ENCODE measurements at regions not wholly inside any gene's neighbourhood (a gene's known extent, or its start where the extent isn't known, plus 50 kb on each side); places are given as distances from the start of the nearest gene placed in this dataset.

DNA sequence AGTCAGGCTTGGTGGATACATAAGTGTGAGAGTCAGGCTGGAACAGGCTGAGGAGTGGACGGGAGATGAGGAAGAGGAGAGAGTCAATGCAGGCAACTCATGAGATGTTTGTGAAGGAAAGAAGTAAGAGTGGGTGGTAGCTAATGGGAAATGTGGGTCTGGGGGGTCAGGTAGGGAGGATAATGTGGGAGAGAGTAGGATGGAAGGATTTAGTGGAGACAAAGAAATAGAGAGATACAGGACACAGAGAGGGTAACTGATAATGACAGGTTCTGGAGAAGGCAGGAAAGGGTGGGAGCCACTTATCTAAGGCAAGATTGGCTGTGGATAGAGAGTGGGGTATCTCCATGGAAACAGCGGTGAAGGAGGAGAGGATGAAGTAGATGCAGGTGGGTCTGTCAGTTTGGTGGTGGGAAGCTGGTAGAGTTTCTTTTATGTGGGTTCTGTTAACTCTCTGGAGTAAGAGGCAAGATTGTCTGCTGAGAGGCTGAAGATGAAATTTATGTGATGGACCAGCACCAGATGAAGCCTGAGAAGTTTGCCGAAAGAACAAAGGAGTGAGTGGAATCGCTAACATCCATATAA lies 190.6 kb upstream of the SPRED2 start:
- 81 to 89% methylated on average over 4 of the region's 4 CpGs for WGBS, 2 donors
- no peaks in the 10 kb centered on the region for H3K4me1 ChIP-seq
- H3K27me3 ChIP-seq, result no peaks in the 10 kb centered on the region
- no peak for DNase-seq
- intact Hi-C loops (cut with DNase I; ENCODE audit: low total_unique reads), result no loop called here
- no peak overlapping the region for H3K27ac ChIP-seq
- TF ChIP-seq, protein P1, sequence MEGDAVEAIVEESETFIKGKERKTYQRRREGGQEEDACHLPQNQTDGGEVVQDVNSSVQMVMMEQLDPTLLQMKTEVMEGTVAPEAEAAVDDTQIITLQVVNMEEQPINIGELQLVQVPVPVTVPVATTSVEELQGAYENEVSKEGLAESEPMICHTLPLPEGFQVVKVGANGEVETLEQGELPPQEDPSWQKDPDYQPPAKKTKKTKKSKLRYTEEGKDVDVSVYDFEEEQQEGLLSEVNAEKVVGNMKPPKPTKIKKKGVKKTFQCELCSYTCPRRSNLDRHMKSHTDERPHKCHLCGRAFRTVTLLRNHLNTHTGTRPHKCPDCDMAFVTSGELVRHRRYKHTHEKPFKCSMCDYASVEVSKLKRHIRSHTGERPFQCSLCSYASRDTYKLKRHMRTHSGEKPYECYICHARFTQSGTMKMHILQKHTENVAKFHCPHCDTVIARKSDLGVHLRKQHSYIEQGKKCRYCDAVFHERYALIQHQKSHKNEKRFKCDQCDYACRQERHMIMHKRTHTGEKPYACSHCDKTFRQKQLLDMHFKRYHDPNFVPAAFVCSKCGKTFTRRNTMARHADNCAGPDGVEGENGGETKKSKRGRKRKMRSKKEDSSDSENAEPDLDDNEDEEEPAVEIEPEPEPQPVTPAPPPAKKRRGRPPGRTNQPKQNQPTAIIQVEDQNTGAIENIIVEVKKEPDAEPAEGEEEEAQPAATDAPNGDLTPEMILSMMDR (IDR thresholded peaks at IDR 0.05), result no peak
- TF ChIP-seq POLR2A (IDR thresholded peaks at IDR 0.05), result no peak
- H3K36me3 ChIP-seq (ENCODE audit: low read depth, missing control alignments), result no peaks in the 10 kb centered on the region
- H3K4me3 ChIP-seq, result no peak overlapping the region
- no peaks in the 10 kb centered on the region for H3K9me3 ChIP-seq

DNA sequence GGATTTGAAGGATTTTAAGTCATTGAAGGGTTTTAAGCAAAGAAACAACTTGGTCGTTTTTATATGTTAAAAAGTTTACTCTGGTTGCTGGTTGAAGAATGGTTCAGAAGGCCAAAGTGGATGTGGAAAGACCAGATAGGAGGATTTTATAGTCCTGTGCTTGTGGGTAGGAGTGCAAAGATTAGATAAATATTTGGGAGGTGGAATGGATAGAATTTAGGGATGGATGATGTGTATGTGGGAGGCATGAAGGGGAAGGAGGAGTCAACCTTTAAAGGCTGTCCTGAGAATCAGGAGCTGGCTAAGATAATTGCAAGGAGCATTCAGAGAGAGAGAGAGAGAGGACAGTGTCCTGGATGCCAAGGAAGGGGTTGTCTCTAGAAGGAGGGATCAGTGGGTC lies 190.1 kb upstream of the SPRED2 start:
- 28 to 40% methylated on average over 1 of the region's 1 CpG for WGBS, 2 donors
- intact Hi-C loops (cut with DNase I; ENCODE audit: low total_unique reads), result no loop called here
- H3K27ac ChIP-seq, result no peak overlapping the region

DNA sequence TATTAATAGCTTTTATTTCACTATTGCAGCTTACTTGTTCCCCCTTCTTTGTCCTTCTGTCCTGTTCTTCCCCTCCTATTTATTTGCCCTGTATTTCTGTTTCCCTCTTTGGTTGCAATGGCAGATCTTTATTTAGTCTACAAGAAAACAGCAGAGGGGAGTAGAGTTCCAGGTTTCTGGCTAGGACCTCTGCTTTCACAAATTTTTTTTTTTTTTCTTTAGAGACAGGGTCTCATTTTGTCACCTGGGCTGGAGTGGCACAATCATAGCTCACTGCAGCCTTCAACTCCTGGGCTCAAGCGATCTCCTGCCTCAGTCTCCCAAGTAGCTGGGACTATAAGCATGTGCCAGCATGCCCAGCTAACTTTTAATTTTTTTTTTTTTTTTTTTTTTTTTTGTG lies 188.1 kb upstream of the SPRED2 start:
- Histone ChIP-seq H3K9me3 (no peaks in the 10 kb centered on the region), H3K27me3 (no peaks in the 10 kb centered on the region), H3K36me3 (ENCODE audit: low read depth, missing control alignments) (no peaks in the 10 kb centered on the region), H3K27ac (no peak overlapping the region), H3K4me3 (no peak overlapping the region), H3K4me1 (no peaks in the 10 kb centered on the region)
- no peak for DNase-seq
- TF ChIP-seq, protein P1 (IDR thresholded peaks at IDR 0.05), result no peak
- no peak for TF ChIP-seq POLR2A (IDR thresholded peaks at IDR 0.05)
- 82 to 86% methylated on average over 1 of the region's 1 CpG for WGBS, 2 donors
- intact Hi-C loops (cut with DNase I; ENCODE audit: low total_unique reads), result no loop called here

More for the DNA sequence above, 190.1 kb upstream of the SPRED2 start:
- DNase-seq, result no peak
- Histone ChIP-seq H3K9me3 (no peaks in the 10 kb centered on the region), H3K27me3 (no peaks in the 10 kb centered on the region), H3K36me3 (ENCODE audit: low read depth, missing control alignments) (no peaks in the 10 kb centered on the region), H3K4me3 (no peak overlapping the region), H3K4me1 (no peaks in the 10 kb centered on the region)
- TF ChIP-seq POLR2A (IDR thresholded peaks at IDR 0.05), result no peak
- TF ChIP-seq, protein P1 (IDR thresholded peaks at IDR 0.05), result no peak

DNA sequence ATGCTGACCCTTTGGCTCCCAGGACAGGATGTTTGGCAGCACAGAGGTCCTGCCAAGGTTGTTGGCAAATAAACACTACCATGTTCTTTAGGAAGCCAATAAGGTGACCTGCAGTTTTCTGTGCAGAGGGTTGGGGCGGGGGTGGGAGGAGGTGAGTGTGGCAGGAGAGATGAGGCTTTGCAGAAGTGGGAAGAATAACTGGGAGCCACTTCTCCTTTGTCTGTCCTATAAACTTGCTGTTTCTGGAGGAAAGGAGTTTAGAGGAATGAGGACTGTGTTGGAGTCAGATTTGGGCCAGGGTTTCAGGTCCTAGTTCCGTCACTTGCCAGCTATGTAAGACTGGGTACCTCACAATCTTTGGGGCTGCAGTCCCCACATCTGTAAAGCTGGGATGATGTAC lies 187.6 kb upstream of the SPRED2 start:
- intact Hi-C loops (cut with DNase I; ENCODE audit: low total_unique reads), result no loop called here
- Histone ChIP-seq H3K27ac (no peak overlapping the region), H3K27me3 (no peaks in the 10 kb centered on the region), H3K36me3 (ENCODE audit: low read depth, missing control alignments) (no peaks in the 10 kb centered on the region), H3K4me3 (no peak overlapping the region), H3K9me3 (no peaks in the 10 kb centered on the region), H3K4me1 (no peaks in the 10 kb centered on the region)
- WGBS, 2 donors, result 84 to 100% methylated on average over 2 of the region's 2 CpGs
- no peak for TF ChIP-seq POLR2A (IDR thresholded peaks at IDR 0.05)
- TF ChIP-seq, protein P1 (IDR thresholded peaks at IDR 0.05), result no peak
- no peak for DNase-seq

DNA sequence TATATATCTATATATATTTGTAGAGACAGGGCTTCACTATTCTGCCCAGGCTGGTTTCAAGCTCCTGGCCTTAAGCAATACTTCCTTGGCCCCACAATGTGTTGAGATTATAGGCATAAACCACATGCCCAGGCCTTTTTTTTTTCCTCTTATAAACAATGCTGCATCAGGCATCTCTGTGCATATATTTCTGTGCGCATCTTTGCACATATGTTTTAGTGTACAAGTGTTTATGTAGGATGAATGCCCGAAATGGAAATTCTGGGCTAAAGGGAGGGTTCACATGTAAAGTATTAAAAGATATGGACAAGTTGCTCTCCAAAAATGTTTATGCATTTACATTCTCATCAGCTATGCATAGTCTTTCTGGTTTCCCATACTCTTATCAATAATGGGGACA lies 183.2 kb upstream of the SPRED2 start:
- Histone ChIP-seq H3K27ac (no peak overlapping the region), H3K36me3 (ENCODE audit: low read depth, missing control alignments) (no peaks in the 10 kb centered on the region), H3K9me3 (no peaks in the 10 kb centered on the region), H3K4me1 (no peaks in the 10 kb centered on the region), H3K27me3 (no peaks in the 10 kb centered on the region), H3K4me3 (no peak overlapping the region)
- DNase-seq, result no peak
- TF ChIP-seq POLR2A (IDR thresholded peaks at IDR 0.05), result no peak
- TF ChIP-seq, protein P1 (IDR thresholded peaks at IDR 0.05), result no peak
- 89 to 94% methylated on average over 2 of the region's 2 CpGs for WGBS, 2 donors
- intact Hi-C loops (cut with DNase I; ENCODE audit: low total_unique reads), result no loop called here
